CD14-positive monocyte (primary cell): ENCODE measurements at regions not wholly inside any gene's neighbourhood (a gene's known extent, or its start where the extent isn't known, plus 50 kb on each side); places are given as distances from the start of the nearest gene placed in this dataset.

Source experiments
- DNase-seq, 3 donors: peaks; one replicate each; pipeline ENCODE4 v3.0.0-alpha.2; 2011 to 2022
- H2AFZ ChIP-seq: 2 replicates; pipeline ENCODE4 v1.6.0; 2012; ENCODE audit warnings: mild to moderate bottlenecking, low read depth, low read length, inconsistent platforms; ENCODE audit not compliant: insufficient read depth, poor library complexity, severe bottlenecking
- H3K27ac ChIP-seq, 2 donors: 1 replicate in 1 of 2; 2 replicates in 1 of 2; pipeline ENCODE4 v1.5.1; 2012 to 2013; ENCODE audit warnings: low read length in 2 of 2, control low read depth in 1 of 2, inconsistent platforms in 1 of 2, low read depth in 1 of 2, mild to moderate bottlenecking in 1 of 2
- H3K27me3 ChIP-seq, 2 donors: one replicate each; pipeline versions ENCODE4 v1.6.0 to v1.6.1; 2011 to 2013; ENCODE audit warnings: low read length in 2 of 2; ENCODE audit not compliant: control insufficient read depth in 2 of 2, insufficient read depth in 2 of 2
- H3K36me3 ChIP-seq, 2 donors: replicated peaks in 1 of 2; 1 replicate in 1 of 2; 2 replicates in 1 of 2; pipeline versions ENCODE4 v1.5.1 to v1.6.1; 2012 to 2013; ENCODE audit warnings: low read length in 2 of 2, control low read depth in 1 of 2, inconsistent platforms in 1 of 2, mild to moderate bottlenecking in 1 of 2; ENCODE audit not compliant: insufficient read depth in 2 of 2, control insufficient read depth in 1 of 2
- H3K4me1 ChIP-seq, 2 donors: 1 replicate in 1 of 2; 2 replicates in 1 of 2; pipeline versions ENCODE4 v1.5.1 to v1.6.1; 2012 to 2013; ENCODE audit warnings: low read length in 2 of 2, control low read depth in 1 of 2, inconsistent platforms in 1 of 2, mild to moderate bottlenecking in 1 of 2, moderate library complexity in 1 of 2; ENCODE audit not compliant: insufficient read depth in 2 of 2, control insufficient read depth in 1 of 2
- H3K4me2 ChIP-seq: replicated peaks from 2 replicates; pipeline ENCODE3; 2012; ENCODE audit warnings: low read length, moderate library complexity, mild to moderate bottlenecking; ENCODE audit not compliant: poor library complexity, severe bottlenecking; ENCODE audit errors: extremely low read depth
- H3K4me3 ChIP-seq, 3 experiments: fragments of 200-600 bp in 1 of 3; sonication (generic) in 1 of 3; replicated peaks in 1 of 3; 1 replicate in 2 of 3; 2 replicates in 1 of 3; pipeline ENCODE4 v1.5.1; 2011 to 2013; ENCODE audit warnings: low read length in 3 of 3, mild to moderate bottlenecking in 3 of 3, control low read depth in 2 of 3, low read depth in 2 of 3, inconsistent platforms in 1 of 3, moderate library complexity in 1 of 3
- H3K79me2 ChIP-seq: 2 replicates; pipeline ENCODE4 v1.6.0; 2012; ENCODE audit warnings: mild to moderate bottlenecking, control low read depth, inconsistent platforms, low read length, moderate library complexity; ENCODE audit not compliant: insufficient read depth
- H3K9ac ChIP-seq: 2 replicates; pipeline ENCODE4 v1.6.0; 2017; ENCODE audit warnings: low read length, mild to moderate bottlenecking; ENCODE audit not compliant: insufficient read depth, poor library complexity, severe bottlenecking
- H3K9me3 ChIP-seq, 2 donors: replicated peaks in 1 of 2; 1 replicate in 1 of 2; 2 replicates in 1 of 2; pipeline versions ENCODE4 v1.5.1 to v1.6.1; 2012 to 2013; ENCODE audit warnings: low read length in 2 of 2, control low read depth in 1 of 2; ENCODE audit not compliant: control insufficient read depth in 1 of 2, insufficient read depth in 1 of 2
- H4K20me1 ChIP-seq: 2 replicates; pipeline ENCODE4 v1.6.0; 2012; ENCODE audit warnings: mild to moderate bottlenecking, low read length, control low read depth, moderate library complexity; ENCODE audit not compliant: insufficient read depth
- H3K27ac Mint-ChIP-seq, 7 donors: one replicate each; pipeline ENCODE4 v1.8.0; 2020; ENCODE audit warnings: mild to moderate bottlenecking in 7 of 7, mixed read lengths in 7 of 7, moderate library complexity in 6 of 7, inconsistent platforms in 2 of 7
- H3K27me3 Mint-ChIP-seq, 3 donors: one replicate each; pipeline ENCODE4 v1.8.0; 2021 to 2022; ENCODE audit warnings: low read depth in 3 of 3, mild to moderate bottlenecking in 3 of 3, mixed read lengths in 3 of 3, moderate library complexity in 3 of 3, inconsistent platforms in 1 of 3
- H3K36me3 Mint-ChIP-seq, 2 donors: one replicate each; pipeline ENCODE4 v1.8.0; 2020; ENCODE audit warnings: mixed read lengths in 2 of 2, inconsistent platforms in 1 of 2, mild to moderate bottlenecking in 1 of 2
- H3K4me1 Mint-ChIP-seq: one replicate; pipeline ENCODE4 v1.8.0; 2020; ENCODE audit warnings: mild to moderate bottlenecking, mixed read lengths
- H3K4me3 Mint-ChIP-seq, 2 donors: one replicate each; pipeline ENCODE4 v1.8.0; 2020; ENCODE audit warnings: mild to moderate bottlenecking in 2 of 2, mixed read lengths in 2 of 2, moderate library complexity in 1 of 2
- H3K9me3 Mint-ChIP-seq, 7 donors: one replicate each; pipeline ENCODE4 v1.8.0; 2020 to 2022; ENCODE audit warnings: mixed read lengths in 7 of 7, mild to moderate bottlenecking in 6 of 7, moderate library complexity in 6 of 7, inconsistent platforms in 2 of 7
- CTCF ChIP-seq: fragments of 200-600 bp; IDR thresholded peaks from one replicate; pipeline ENCODE4 v1.8.0; 2022; ENCODE audit warnings: antibody characterized with exemption, mild to moderate bottlenecking
- WGBS: methylation state at CpG from one replicate; pipeline ENCODE4 v1.1.5; 2013; ENCODE audit warnings: missing lambda C conversion rate; ENCODE audit not compliant: insufficient coverage; 5-methylcytosine and 5-hydroxymethylcytosine counted together
- intact Hi-C, 2 donors: fragments of 100-400 bp; cut with micrococcal nuclease; formaldehyde crosslinking; loops; one replicate each; pipeline versions ENCODE4 v1.15.0 to v1.15.1; 2023

GRCh38 chr16:6888531-6888930 is 444.1 kb upstream of the RBFOX1 start:
- Histone ChIP-seq H3K9ac (no peak overlapping the region), H3K4me3 (no peak overlapping the region), H4K20me1 (no peaks in the 10 kb centered on the region), H3K27me3 (no peaks in the 10 kb centered on the region), H3K4me1 (no peaks in the 10 kb centered on the region), H3K79me2 (no peaks in the 10 kb centered on the region), H3K4me2 (no peak overlapping the region), H3K27ac (no peak overlapping the region), H2AFZ (no peak overlapping the region), H3K9me3 (no peaks in the 10 kb centered on the region), H3K36me3 (no peaks in the 10 kb centered on the region)
- Mint-ChIP-seq H3K27me3 (peaks cover 3 to 7% (median 4%) of the 10 kb centered on the region in 3 donors), H3K4me3 (no peak overlapping the region), H3K9me3 (peaks cover 0 to 3% (median 0%) of the 10 kb centered on the region in 7 donors), H3K36me3 (no peaks in the 10 kb centered on the region), H3K4me1 (no peaks in the 10 kb centered on the region), H3K27ac (no peak overlapping the region)
- 80% methylated on average over 1 of the region's 2 CpGs for WGBS
- TF ChIP-seq CTCF = no peak
- no peak for DNase-seq
- intact Hi-C loops = no loop called here

GRCh38 chr16:6884002-6884401 is 448.6 kb upstream of the RBFOX1 start:
- Mint-ChIP-seq H3K4me1 (no peaks in the 10 kb centered on the region), H3K4me3 (no peak overlapping the region), H3K9me3 (peaks cover 0 to 2% (median 0%) of the 10 kb centered on the region in 7 donors), H3K27ac (no peak overlapping the region), H3K27me3 (peaks cover 0 to 2% (median 2%) of the 10 kb centered on the region in 3 donors), H3K36me3 (no peaks in the 10 kb centered on the region)
- Histone ChIP-seq H3K9me3 (no peaks in the 10 kb centered on the region), H3K4me3 (no peak overlapping the region), H3K4me1 (no peaks in the 10 kb centered on the region), H3K79me2 (no peaks in the 10 kb centered on the region), H3K9ac (no peak overlapping the region), H2AFZ (no peak overlapping the region), H3K27ac (no peak overlapping the region), H3K36me3 (no peaks in the 10 kb centered on the region), H3K27me3 (no peaks in the 10 kb centered on the region), H4K20me1 (no peaks in the 10 kb centered on the region), H3K4me2 (no peak overlapping the region)
- no peak for DNase-seq
- TF ChIP-seq CTCF = no peak
- 92% methylated on average over 7 of the region's 7 CpGs for WGBS
- intact Hi-C loops = no loop called here
